H1 (cell line): ENCODE measurements at regions not wholly inside any gene's neighbourhood (a gene's known extent, or its start where the extent isn't known, plus 50 kb on each side); places are given as distances from the start of the nearest gene placed in this dataset.

Experiments
- CTCF ChIA-PET: fragments of 300-600 bp; sonication (Branson Sonifier 250); formaldehyde crosslinking; loops from one replicate; lab custom pipeline; 2021; ENCODE audit not compliant: partially characterized antibody; lab: Charles Lee
- POLR2A ChIA-PET: fragments of 300-600 bp; sonication (Branson Sonifier 250); formaldehyde crosslinking; loops from one replicate; lab custom pipeline; 2021; ENCODE audit warnings: inconsistent platforms; ENCODE audit not compliant: partially characterized antibody; lab: Charles Lee
- DNase-seq, 2 experiments: peaks; one replicate each; pipeline versions ENCODE4 v3.0.0 to v3.0.0-alpha.2; 2010 to 2022; ENCODE audit warnings: low spot score in 2 of 2, low read depth in 1 of 2, mixed read lengths in 1 of 2
- FAIRE-seq: peaks from 2 replicates; lab custom pipeline; 2011; peaks lifted over from hg19 to GRCh38; lab: Jason Lieb, UNC
- H2AFZ ChIP-seq: 2 replicates; pipeline ENCODE4 v1.8.1; 2012; ENCODE audit warnings: low read length, inconsistent platforms
- H2AK5ac ChIP-seq: 2 replicates; pipeline ENCODE4 v1.6.1; 2013; ENCODE audit warnings: low read depth, low read length
- H2BK120ac ChIP-seq: replicated peaks from 2 replicates; pipeline ENCODE3; 2013; ENCODE audit warnings: low read depth, low read length, inconsistent platforms
- H2BK12ac ChIP-seq: 2 replicates; pipeline ENCODE4 v1.6.1; 2013; ENCODE audit warnings: low read depth, low read length
- H2BK15ac ChIP-seq: 2 replicates; pipeline ENCODE4 v1.6.1; 2013; ENCODE audit warnings: low read length
- H2BK20ac ChIP-seq: 2 replicates; pipeline ENCODE4 v1.6.1; 2013; ENCODE audit warnings: low read length
- H2BK5ac ChIP-seq: 2 replicates; pipeline ENCODE4 v1.6.1; 2013; ENCODE audit warnings: low read depth, low read length
- H3K14ac ChIP-seq: 2 replicates; pipeline ENCODE4 v1.6.1; 2013; ENCODE audit warnings: inconsistent platforms; ENCODE audit not compliant: insufficient read length
- H3K18ac ChIP-seq: 2 replicates; pipeline ENCODE4 v1.6.1; 2013; ENCODE audit warnings: low read length; ENCODE audit errors: extremely low read depth
- H3K23ac ChIP-seq: 2 replicates; pipeline ENCODE4 v1.6.1; 2013; ENCODE audit warnings: inconsistent platforms; ENCODE audit not compliant: insufficient read length
- H3K23me2 ChIP-seq: 2 replicates; pipeline ENCODE4 v1.6.1; 2013; ENCODE audit warnings: low read depth, low read length
- H3K27ac ChIP-seq: 2 replicates; pipeline ENCODE4 v1.6.1; 2011; ENCODE audit warnings: low read depth, low read length, inconsistent platforms
- H3K27me3 ChIP-seq, 4 experiments: replicated peaks in 1 of 4; 1 replicate in 1 of 4; 2 replicates in 3 of 4; pipeline versions ENCODE4 v1.6.1 to v1.8.1; 2011 to 2013; ENCODE audit warnings: low read length in 3 of 4, mild to moderate bottlenecking in 3 of 4, inconsistent platforms in 2 of 4, mixed read lengths in 2 of 4, moderate library complexity in 1 of 4; ENCODE audit not compliant: control insufficient read depth in 3 of 4, insufficient read depth in 3 of 4; ENCODE audit errors: extremely low read depth in 1 of 4
- H3K36me3 ChIP-seq, 4 experiments: 2 replicates each; pipeline versions ENCODE4 v1.6.1 to v1.8.1; 2011 to 2013; ENCODE audit warnings: mild to moderate bottlenecking in 4 of 4, low read length in 3 of 4, moderate library complexity in 2 of 4, control low read depth in 1 of 4, inconsistent platforms in 1 of 4; ENCODE audit not compliant: insufficient read depth in 4 of 4, control insufficient read depth in 2 of 4
- H3K4ac ChIP-seq: replicated peaks from 2 replicates; pipeline ENCODE3; 2013; ENCODE audit warnings: low read length, low read depth, mixed read lengths, inconsistent platforms; ENCODE audit not compliant: insufficient read length
- H3K4me1 ChIP-seq, 4 experiments: replicated peaks in 1 of 4; 1 replicate in 1 of 4; 2 replicates in 3 of 4; pipeline versions ENCODE4 v1.6.1 to v1.8.1; 2011 to 2013; ENCODE audit warnings: low read length in 3 of 4, inconsistent platforms in 2 of 4, mixed read lengths in 1 of 4; ENCODE audit not compliant: insufficient read depth in 4 of 4, control insufficient read depth in 3 of 4
- H3K4me2 ChIP-seq, 2 experiments: 2 replicates each; pipeline versions ENCODE4 v1.6.1 to v1.8.1; 2011 to 2013; ENCODE audit warnings: low read depth in 2 of 2, low read length in 2 of 2, control low read depth in 1 of 2, inconsistent platforms in 1 of 2, mild to moderate bottlenecking in 1 of 2; ENCODE audit not compliant: insufficient read depth in 1 of 2
- H3K4me3 ChIP-seq, 4 experiments: fragments of 200-600, 300-600 bp in 1 of 4; sonication (generic), shearing (Covaris generic), sonication (Bioruptor Twin) in 1 of 4; 2 replicates each; pipeline versions ENCODE4 v1.5.1 to v1.8.1; 2011 to 2016; ENCODE audit warnings: low read length in 4 of 4, low read depth in 3 of 4, control low read depth in 2 of 4, inconsistent platforms in 2 of 4, mild to moderate bottlenecking in 2 of 4, mixed read lengths in 1 of 4, moderate library complexity in 1 of 4; ENCODE audit not compliant: insufficient read depth in 2 of 4; ENCODE audit errors: extremely low read depth in 1 of 4
- H3K56ac ChIP-seq: replicated peaks from 2 replicates; pipeline ENCODE3; 2013; ENCODE audit warnings: low read depth, mild to moderate bottlenecking, mixed read lengths, low read length, inconsistent platforms; ENCODE audit not compliant: insufficient read length
- H3K79me1 ChIP-seq: 2 replicates; pipeline ENCODE4 v1.6.1; 2013; ENCODE audit warnings: low read depth, low read length, control low read depth
- H3K79me2 ChIP-seq, 2 experiments: 2 replicates each; pipeline versions ENCODE4 v1.6.1 to v1.8.1; 2012 to 2013; ENCODE audit warnings: low read length in 2 of 2, mild to moderate bottlenecking in 2 of 2, inconsistent platforms in 1 of 2; ENCODE audit not compliant: insufficient read depth in 2 of 2, control insufficient read depth in 1 of 2
- H3K9ac ChIP-seq, 4 experiments: replicated peaks in 1 of 4; 1 replicate in 1 of 4; 2 replicates in 3 of 4; pipeline versions ENCODE4 v1.6.1 to v1.8.1; 2011 to 2013; ENCODE audit warnings: low read depth in 3 of 4, low read length in 3 of 4, control low read depth in 2 of 4, mild to moderate bottlenecking in 2 of 4, moderate library complexity in 2 of 4, inconsistent platforms in 1 of 4; ENCODE audit errors: extremely low read depth in 1 of 4
- H3K9me3 ChIP-seq, 2 experiments: 2 replicates each; pipeline versions ENCODE4 v1.6.1 to v1.8.1; 2012 to 2013; ENCODE audit warnings: mild to moderate bottlenecking in 2 of 2, moderate library complexity in 2 of 2, control low read depth in 1 of 2, inconsistent platforms in 1 of 2, low read depth in 1 of 2, low read length in 1 of 2, mixed read lengths in 1 of 2; ENCODE audit not compliant: insufficient read depth in 2 of 2
- H4K20me1 ChIP-seq, 2 experiments: replicated peaks in 1 of 2; 2 replicates each; pipeline versions ENCODE3 to v1.8.1; 2011 to 2013; ENCODE audit warnings: inconsistent platforms in 2 of 2, low read length in 2 of 2, mild to moderate bottlenecking in 1 of 2; ENCODE audit not compliant: insufficient read depth in 2 of 2, control insufficient read depth in 1 of 2
- H4K5ac ChIP-seq: 2 replicates; pipeline ENCODE4 v1.6.1; 2013; ENCODE audit warnings: low read length, low read depth, mixed read lengths, inconsistent platforms; ENCODE audit not compliant: insufficient read length
- H4K8ac ChIP-seq: 2 replicates; pipeline ENCODE4 v1.8.0; 2013; ENCODE audit warnings: mild to moderate bottlenecking, moderate library complexity, low read length, inconsistent platforms; ENCODE audit not compliant: insufficient read depth; ENCODE audit errors: extremely low read depth
- H4K91ac ChIP-seq: replicated peaks from 2 replicates; pipeline ENCODE3; 2013; ENCODE audit warnings: low read length, mixed read lengths, inconsistent platforms; ENCODE audit not compliant: insufficient read length
- ASH2L ChIP-seq: fragments of 200-600, 300-600 bp; sonication (generic); IDR thresholded peaks from one replicate; pipeline ENCODE4 v1.7.1; 2017; ENCODE audit warnings: low read length
- ATF3 ChIP-seq: IDR thresholded peaks from 2 replicates; pipeline ENCODE4 v1.6.1; 2011; ENCODE audit warnings: low read depth, mild to moderate bottlenecking, low read length; ENCODE audit not compliant: insufficient read depth
- EGR1 ChIP-seq: IDR thresholded peaks from 2 replicates; pipeline ENCODE4 v1.6.1; 2011; ENCODE audit warnings: low read depth, low read length, borderline replicate concordance
- GTF2F1 ChIP-seq: IDR thresholded peaks from 2 replicates; pipeline ENCODE4 v1.6.1; 2012; ENCODE audit warnings: low read depth, low read length, improper control_type of control experiment, borderline replicate concordance
- KDM1A ChIP-seq: fragments of 200-600, 300-600 bp; sonication (generic); IDR thresholded peaks from 2 replicates; pipeline ENCODE4 v1.7.1; 2016; ENCODE audit warnings: mild to moderate bottlenecking, low read length, borderline replicate concordance
- NANOG ChIP-seq: IDR thresholded peaks from 2 replicates; pipeline ENCODE4 v1.6.1; 2011; ENCODE audit warnings: low read length, low read depth, mild to moderate bottlenecking, inconsistent platforms; ENCODE audit not compliant: insufficient read depth, poor library complexity, severe bottlenecking
- PHF8 ChIP-seq: fragments of 200-600 bp; sonication (generic); conservative IDR thresholded peaks from 2 replicates; pipeline ENCODE4 v1.7.1; 2012; ENCODE audit warnings: low read depth, mild to moderate bottlenecking, inconsistent platforms, low read length, moderate library complexity
- SP1 ChIP-seq: IDR thresholded peaks from 2 replicates; pipeline ENCODE4 v1.6.1; 2011; ENCODE audit warnings: low read depth, low read length
- TCF12 ChIP-seq: IDR thresholded peaks from 2 replicates; pipeline ENCODE4 v1.6.1; 2011; ENCODE audit warnings: low read depth, mild to moderate bottlenecking, low read length
- WGBS, 2 experiments: shearing (Covaris generic) in 1 of 2; methylation state at CpG; one replicate each; pipeline versions ENCODE4 v1.1.6 to v1.1.7; 2013 to 2015; ENCODE audit warnings: low lambda C conversion rate in 2 of 2, mixed read lengths in 2 of 2, inconsistent platforms in 1 of 2, low coverage in 1 of 2, missing lambda C conversion rate in 1 of 2; ENCODE audit not compliant: insufficient replicate concordance in 2 of 2, insufficient coverage in 1 of 2, insufficient read length in 1 of 2; ENCODE audit errors: extremely low coverage in 1 of 2, missing lambda C conversion rate in 1 of 2; 5-methylcytosine and 5-hydroxymethylcytosine counted together
- TF ChIP-seq, protein P1 (sequence below): IDR thresholded peaks from 2 replicates; pipeline ENCODE4 v1.6.1; 2012; ENCODE audit warnings: inconsistent platforms
- TF ChIP-seq, protein P2 (sequence below), 3 experiments: IDR thresholded peaks; 1 replicate in 2 of 3; 2 replicates in 1 of 3; pipeline versions ENCODE4 v1.5.1 to v1.6.1; 2011; ENCODE audit warnings: low read length in 3 of 3, mild to moderate bottlenecking in 3 of 3, inconsistent platforms in 2 of 3, low read depth in 1 of 3, moderate library complexity in 1 of 3; ENCODE audit not compliant: insufficient read depth in 1 of 3; ENCODE audit errors: control extremely low read depth in 1 of 3

DNA sequence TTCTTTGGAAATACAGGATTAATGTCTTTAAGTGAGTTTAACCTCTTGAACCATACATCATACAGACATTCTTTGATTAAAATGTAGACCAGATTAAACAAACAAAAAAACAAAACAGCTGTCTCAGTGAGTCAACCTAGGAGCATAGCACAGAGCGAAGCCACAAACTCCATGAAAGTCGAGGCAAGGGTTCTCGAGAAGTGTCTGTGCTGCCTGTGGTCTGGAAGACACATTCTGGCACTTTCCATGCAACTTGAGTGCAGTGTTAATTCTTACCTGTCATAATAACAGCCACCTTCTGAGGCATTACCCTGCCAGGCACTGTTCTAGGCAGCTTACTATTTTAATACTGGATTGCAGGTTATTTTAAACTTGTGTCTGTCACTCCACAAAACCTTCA lies 435.5 kb upstream of the MMADHC start:
- H2BK120ac ChIP-seq = no peak overlapping the region
- no peak overlapping the region for H4K5ac ChIP-seq
- 93% methylated on average over 3 of the region's 3 CpGs; no CpG with 5 or more reads in 1 of the 2 experiments for WGBS, 2 experiments
- H3K9me3 ChIP-seq = no peaks in the 10 kb centered on the region
- H2AK5ac ChIP-seq = no peak overlapping the region
- H3K27ac ChIP-seq = no peak overlapping the region
- H3K23ac ChIP-seq = no peak overlapping the region
- H2BK5ac ChIP-seq = no peak overlapping the region
- CTCF ChIA-PET = no interaction called here
- FAIRE-seq (no peak), DNase-seq (no peak)
- no peak overlapping the region for H2BK12ac ChIP-seq
- H3K79me1 ChIP-seq = no peaks in the 10 kb centered on the region
- H3K9ac ChIP-seq = no peak overlapping the region
- H3K27me3 ChIP-seq = no peaks in the 10 kb centered on the region
- H3K36me3 ChIP-seq = no peaks in the 10 kb centered on the region
- no peak overlapping the region for H2BK20ac ChIP-seq
- no peak overlapping the region for H3K4me2 ChIP-seq
- H3K14ac ChIP-seq = no peak overlapping the region
- no peak overlapping the region for H3K18ac ChIP-seq
- no peak overlapping the region; the same call in 1 of the 2 replicates for H2AFZ ChIP-seq
- no peak overlapping the region for H4K91ac ChIP-seq
- H3K4me3 ChIP-seq = no peak overlapping the region
- no peak overlapping the region for H3K4ac ChIP-seq
- POLR2A ChIA-PET = no interaction called here
- H3K79me2 ChIP-seq = no peaks in the 10 kb centered on the region
- H3K23me2 ChIP-seq = no peaks in the 10 kb centered on the region
- no peak overlapping the region for H4K8ac ChIP-seq
- no peak overlapping the region for H2BK15ac ChIP-seq
- H3K56ac ChIP-seq = no peak overlapping the region
- no peaks in the 10 kb centered on the region for H4K20me1 ChIP-seq
- H3K4me1 ChIP-seq = no peaks in the 10 kb centered on the region
- TF ChIP-seq EGR1 = no peak
- TF ChIP-seq, protein P1, sequence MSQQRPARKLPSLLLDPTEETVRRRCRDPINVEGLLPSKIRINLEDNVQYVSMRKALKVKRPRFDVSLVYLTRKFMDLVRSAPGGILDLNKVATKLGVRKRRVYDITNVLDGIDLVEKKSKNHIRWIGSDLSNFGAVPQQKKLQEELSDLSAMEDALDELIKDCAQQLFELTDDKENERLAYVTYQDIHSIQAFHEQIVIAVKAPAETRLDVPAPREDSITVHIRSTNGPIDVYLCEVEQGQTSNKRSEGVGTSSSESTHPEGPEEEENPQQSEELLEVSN = no peak
- no peak for TF ChIP-seq TCF12
- no peak for TF ChIP-seq KDM1A
- TF ChIP-seq NANOG = no peak
- no peak for TF ChIP-seq PHF8
- TF ChIP-seq ASH2L = no peak
- TF ChIP-seq, protein P2, sequence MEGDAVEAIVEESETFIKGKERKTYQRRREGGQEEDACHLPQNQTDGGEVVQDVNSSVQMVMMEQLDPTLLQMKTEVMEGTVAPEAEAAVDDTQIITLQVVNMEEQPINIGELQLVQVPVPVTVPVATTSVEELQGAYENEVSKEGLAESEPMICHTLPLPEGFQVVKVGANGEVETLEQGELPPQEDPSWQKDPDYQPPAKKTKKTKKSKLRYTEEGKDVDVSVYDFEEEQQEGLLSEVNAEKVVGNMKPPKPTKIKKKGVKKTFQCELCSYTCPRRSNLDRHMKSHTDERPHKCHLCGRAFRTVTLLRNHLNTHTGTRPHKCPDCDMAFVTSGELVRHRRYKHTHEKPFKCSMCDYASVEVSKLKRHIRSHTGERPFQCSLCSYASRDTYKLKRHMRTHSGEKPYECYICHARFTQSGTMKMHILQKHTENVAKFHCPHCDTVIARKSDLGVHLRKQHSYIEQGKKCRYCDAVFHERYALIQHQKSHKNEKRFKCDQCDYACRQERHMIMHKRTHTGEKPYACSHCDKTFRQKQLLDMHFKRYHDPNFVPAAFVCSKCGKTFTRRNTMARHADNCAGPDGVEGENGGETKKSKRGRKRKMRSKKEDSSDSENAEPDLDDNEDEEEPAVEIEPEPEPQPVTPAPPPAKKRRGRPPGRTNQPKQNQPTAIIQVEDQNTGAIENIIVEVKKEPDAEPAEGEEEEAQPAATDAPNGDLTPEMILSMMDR (IDR thresholded peaks at IDR 0.05; ENCODE audit: control extremely low read depth in 1 of 3, insufficient read depth in 1 of 3, low read depth in 1 of 3, low read length in 3 of 3) = no peak
- no peak for TF ChIP-seq SP1
- no peak for TF ChIP-seq ATF3
- TF ChIP-seq GTF2F1 = no peak
